K562 (cell line): ENCODE measurements at regions not wholly inside any gene's neighbourhood (a gene's known extent, or its start where the extent isn't known, plus 50 kb on each side); places are given as distances from the start of the nearest gene placed in this dataset.

Experiments
- ATAC-seq: fragments of 200-7000 bp; cut with Tn5 transposase; 3 replicates; pipeline ENCODE4 v1.9.1; 2020; ENCODE audit warnings: moderate library complexity
- BruUV-seq: library from RNA; stranded (reverse); fragments of 400-500 nt; replicated peaks from 2 replicates; lab custom pipeline; 2021; lab: Mats Ljungman, UMichigan
- CTCF ChIA-PET: fragments of 300-600 bp; formaldehyde crosslinking; extraction: SDS; loops from one replicate; lab custom pipeline; 2021; ENCODE audit warnings: low intra/inter-chr PET ratio; lab: Yijun Ruan, JAX
- POLR2A ChIA-PET: fragments of 300-600, 350-650 bp; sonication (Branson Sonifier 250); formaldehyde crosslinking; extraction: SDS; loops from one replicate; lab custom pipeline; 2021; ENCODE audit warnings: antibody characterized with exemption, inconsistent platforms; lab: Yijun Ruan, JAX
- DNase-seq, 4 experiments: peaks; one replicate each; pipeline versions ENCODE4 v3.0.0 to v3.0.0-alpha.2; 2011 to 2018; ENCODE audit warnings: low spot score in 3 of 4, mixed read lengths in 3 of 4; ENCODE audit errors: extremely low read depth in 1 of 4
- FAIRE-seq: peaks from 2 replicates; lab custom pipeline; 2011; peaks lifted over from hg19 to GRCh38; lab: Jason Lieb, UNC
- H2AFZ ChIP-seq: 2 replicates; pipeline ENCODE4 v1.6.0; 2011; ENCODE audit warnings: low read depth, low read length, control low read depth, inconsistent platforms
- H3K27ac ChIP-seq: fragments of 200-600 bp; 3 replicates; pipeline ENCODE4 v1.8.0; 2011; ENCODE audit warnings: low read depth, mild to moderate bottlenecking, control low read depth, inconsistent platforms, low read length, moderate library complexity, mixed read lengths; ENCODE audit errors: extremely low read depth
- H3K27me3 ChIP-seq, 2 experiments: fragments of 300-600 bp in 1 of 2; 2 replicates in 1 of 2; 3 replicates in 1 of 2; pipeline versions ENCODE4 v1.6.0 to v1.8.0; 2011; ENCODE audit warnings: inconsistent platforms in 2 of 2, low read length in 2 of 2, mild to moderate bottlenecking in 1 of 2, mixed read lengths in 1 of 2, moderate library complexity in 1 of 2; ENCODE audit not compliant: control insufficient read depth in 2 of 2, insufficient read depth in 2 of 2
- H3K36me3 ChIP-seq: fragments of 300-600 bp; 3 replicates; pipeline ENCODE4 v1.8.0; 2011; ENCODE audit warnings: mild to moderate bottlenecking, low read length, inconsistent platforms; ENCODE audit not compliant: control insufficient read depth, insufficient read depth
- H3K4me1 ChIP-seq, 2 experiments: fragments of 200-600 bp in 1 of 2; replicated peaks in 1 of 2; 2 replicates in 1 of 2; 3 replicates in 1 of 2; pipeline versions ENCODE4 v1.5.1 to v1.8.0; 2011; ENCODE audit warnings: inconsistent platforms in 2 of 2, low read length in 2 of 2, mild to moderate bottlenecking in 1 of 2, mixed read lengths in 1 of 2, moderate library complexity in 1 of 2; ENCODE audit not compliant: control insufficient read depth in 2 of 2, insufficient read depth in 2 of 2
- H3K4me2 ChIP-seq: 2 replicates; pipeline ENCODE4 v1.6.1; 2011; ENCODE audit warnings: low read length, control low read depth, inconsistent platforms, mixed read lengths; ENCODE audit not compliant: insufficient read depth
- H3K4me3 ChIP-seq: fragments of 200-600 bp; sonication (generic), shearing (Covaris generic); 2 replicates; pipeline ENCODE4 v1.5.1; 2016; ENCODE audit warnings: control low read depth, inconsistent platforms
- H3K79me2 ChIP-seq: fragments of 200-600 bp; 3 replicates; pipeline ENCODE4 v1.8.0; 2011; ENCODE audit warnings: low read length, inconsistent platforms; ENCODE audit not compliant: control insufficient read depth, insufficient read depth
- H3K9ac ChIP-seq, 2 experiments: 2 replicates each; pipeline versions ENCODE4 v1.6.0 to v1.6.1; 2011; ENCODE audit warnings: low read depth in 2 of 2, low read length in 2 of 2, control low read depth in 1 of 2, inconsistent platforms in 1 of 2, mild to moderate bottlenecking in 1 of 2, mixed read lengths in 1 of 2; ENCODE audit not compliant: insufficient read depth in 1 of 2
- H3K9me1 ChIP-seq: one replicate; pipeline ENCODE4 v1.6.0; 2011; ENCODE audit warnings: inconsistent platforms, mild to moderate bottlenecking, low read length, moderate library complexity; ENCODE audit not compliant: control insufficient read depth, insufficient read depth
- H3K9me3 ChIP-seq: replicated peaks from 2 replicates; pipeline ENCODE4 v1.5.1; 2011; ENCODE audit warnings: low read depth, low read length, inconsistent platforms; ENCODE audit not compliant: control insufficient read depth, insufficient read depth
- H4K20me1 ChIP-seq: replicated peaks from 2 replicates; pipeline ENCODE4 v1.6.1; 2011; ENCODE audit warnings: low read length, inconsistent platforms, mixed read lengths; ENCODE audit not compliant: control insufficient read depth, insufficient read depth
- BRD4 ChIP-seq: fragments of 200-600 bp; sonication (generic); IDR thresholded peaks from 2 replicates; pipeline ENCODE4 v1.6.1; 2017; ENCODE audit warnings: inconsistent platforms
- CBX2 ChIP-seq: fragments of 200-600 bp; sonication (generic); IDR thresholded peaks from one replicate; pipeline ENCODE4 v1.6.1; 2012; ENCODE audit warnings: mild to moderate bottlenecking, low read length, inconsistent platforms; ENCODE audit not compliant: insufficient read depth, poor library complexity, severe bottlenecking
- EZH2 ChIP-seq: IDR thresholded peaks from 2 replicates; pipeline ENCODE4 v1.6.1; 2012; ENCODE audit warnings: low read depth, mild to moderate bottlenecking, inconsistent platforms, low read length, borderline replicate concordance
- KAT2B ChIP-seq: IDR thresholded peaks from one replicate; pipeline ENCODE4 v1.6.1; 2012; ENCODE audit warnings: low read depth, mild to moderate bottlenecking, control low read depth, inconsistent platforms, low read length, moderate library complexity
- NFRKB ChIP-seq: fragments of 450-650 bp; IDR thresholded peaks from 2 replicates; pipeline ENCODE4 v1.6.1; 2016; ENCODE audit warnings: low read depth
- RBM15 ChIP-seq: fragments of 200-400 bp; formaldehyde crosslinking; IDR thresholded peaks from 2 replicates; pipeline ENCODE4 v1.6.1; 2018; ENCODE audit warnings: mild to moderate bottlenecking, low read length, moderate library complexity; ENCODE audit not compliant: insufficient read depth
- ZNF57 ChIP-seq: fragments of 450-650 bp; formaldehyde crosslinking; IDR thresholded peaks from 2 replicates; pipeline ENCODE4 v1.4.0; 2020; ENCODE audit warnings: mild to moderate bottlenecking, moderate library complexity
- WGBS: fragments of 100-300 bp; shearing (Covaris generic); methylation state at CpG from one replicate; pipeline ENCODE4 v1.1.6; 2016; ENCODE audit warnings: low coverage, mixed read lengths; ENCODE audit not compliant: insufficient coverage; ENCODE audit errors: missing lambda C conversion rate; 5-methylcytosine and 5-hydroxymethylcytosine counted together
- in situ Hi-C: fragments of 300-500 bp; cut with MboI; formaldehyde crosslinking; loops from 4 replicates; pipeline ENCODE4 v1.15.0; 2018; ENCODE audit warnings: inconsistent platforms, mixed read lengths
- intact Hi-C: fragments of 100-400 bp; cut with micrococcal nuclease; formaldehyde crosslinking; loops from 2 replicates; pipeline ENCODE4 v1.14.2; 2022
- TF ChIP-seq, protein P1 (sequence below): fragments of 450-650 bp; IDR thresholded peaks from 2 replicates; pipeline ENCODE4 v1.6.1; 2016; ENCODE audit warnings: mild to moderate bottlenecking

- in situ Hi-C loops (no loop called here), intact Hi-C loops (no loop called here)
- Histone ChIP-seq H3K4me1 (no peaks in the 10 kb centered on the region), H3K36me3 (no peaks in the 10 kb centered on the region), H3K9me1 (no peaks in the 10 kb centered on the region), H3K27ac (no peak overlapping the region), H2AFZ (no peak overlapping the region), H3K79me2 (no peaks in the 10 kb centered on the region), H3K4me3 (no peak overlapping the region), H3K4me2 (no peak overlapping the region), H3K27me3 (no peaks in the 10 kb centered on the region), H4K20me1 (no peaks in the 10 kb centered on the region), H3K9ac (no peak overlapping the region), H3K9me3 (no peaks in the 10 kb centered on the region)
- POLR2A ChIA-PET, result no interaction called here
- CTCF ChIA-PET, result no interaction called here
- DNase-seq (no peak), FAIRE-seq (no peak), ATAC-seq (no peak)
- TF ChIP-seq NFRKB, result no peak
- TF ChIP-seq KAT2B, result no peak
- TF ChIP-seq, protein P1, sequence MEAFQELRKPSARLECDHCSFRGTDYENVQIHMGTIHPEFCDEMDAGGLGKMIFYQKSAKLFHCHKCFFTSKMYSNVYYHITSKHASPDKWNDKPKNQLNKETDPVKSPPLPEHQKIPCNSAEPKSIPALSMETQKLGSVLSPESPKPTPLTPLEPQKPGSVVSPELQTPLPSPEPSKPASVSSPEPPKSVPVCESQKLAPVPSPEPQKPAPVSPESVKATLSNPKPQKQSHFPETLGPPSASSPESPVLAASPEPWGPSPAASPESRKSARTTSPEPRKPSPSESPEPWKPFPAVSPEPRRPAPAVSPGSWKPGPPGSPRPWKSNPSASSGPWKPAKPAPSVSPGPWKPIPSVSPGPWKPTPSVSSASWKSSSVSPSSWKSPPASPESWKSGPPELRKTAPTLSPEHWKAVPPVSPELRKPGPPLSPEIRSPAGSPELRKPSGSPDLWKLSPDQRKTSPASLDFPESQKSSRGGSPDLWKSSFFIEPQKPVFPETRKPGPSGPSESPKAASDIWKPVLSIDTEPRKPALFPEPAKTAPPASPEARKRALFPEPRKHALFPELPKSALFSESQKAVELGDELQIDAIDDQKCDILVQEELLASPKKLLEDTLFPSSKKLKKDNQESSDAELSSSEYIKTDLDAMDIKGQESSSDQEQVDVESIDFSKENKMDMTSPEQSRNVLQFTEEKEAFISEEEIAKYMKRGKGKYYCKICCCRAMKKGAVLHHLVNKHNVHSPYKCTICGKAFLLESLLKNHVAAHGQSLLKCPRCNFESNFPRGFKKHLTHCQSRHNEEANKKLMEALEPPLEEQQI, result no peak
- no peak for TF ChIP-seq BRD4
- no peak for TF ChIP-seq ZNF57 (CRISPR knock-in tag)
- no peak for TF ChIP-seq EZH2
- no peak for TF ChIP-seq CBX2
- TF ChIP-seq RBM15, result no peak
- WGBS, result under 1% methylated on average over 8 of the region's 8 CpGs
- BruUV-seq, result no TSS peak
Measured at GRCh38 chr16:52165961-52166360, 381.0 kb downstream of the TOX3 start.
